Type B pancreatic cell (in vitro differentiated cells): ENCODE measurements at regions not wholly inside any gene's neighbourhood (a gene's known extent, or its start where the extent isn't known, plus 50 kb on each side); places are given as distances from the start of the nearest gene placed in this dataset.

Experiments used
- DNase-seq: peaks from one replicate; pipeline ENCODE4 v3.0.0; 2021; ENCODE audit warnings: mixed read lengths; ENCODE audit not compliant: unreplicated experiment; ENCODE audit errors: extremely low spot score
- H3K27ac Mint-ChIP-seq: 2 replicates; pipeline ENCODE4 v1.8.0; 2021; ENCODE audit warnings: mild to moderate bottlenecking, mixed read lengths
- H3K27me3 Mint-ChIP-seq: 2 replicates; pipeline ENCODE4 v1.8.0; 2021; ENCODE audit warnings: mixed read lengths
- H3K36me3 Mint-ChIP-seq: 2 replicates; pipeline ENCODE4 v1.8.0; 2021; ENCODE audit warnings: mixed read lengths
- H3K4me1 Mint-ChIP-seq: one replicate; pipeline ENCODE4 v1.8.0; 2021; ENCODE audit warnings: mixed read lengths; ENCODE audit not compliant: unreplicated experiment
- H3K4me3 Mint-ChIP-seq: 2 replicates; pipeline ENCODE4 v1.8.0; 2021; ENCODE audit warnings: mild to moderate bottlenecking, mixed read lengths
- H3K9me3 Mint-ChIP-seq: 2 replicates; pipeline ENCODE4 v1.8.0; 2021; ENCODE audit warnings: mixed read lengths
- CTCF ChIP-seq: fragments of 200-600 bp; sonication (generic); conservative IDR thresholded peaks from 2 replicates; pipeline ENCODE4 v1.5.0; 2021; ENCODE audit warnings: antibody characterized with exemption, mild to moderate bottlenecking

GRCh38 chr15:25228261-25228660, 210.6 kb downstream of the UBE3A start:
- no peaks in the 10 kb centered on the region for H3K27me3 Mint-ChIP-seq
- no peak overlapping the region for H3K4me3 Mint-ChIP-seq
- no peak for TF ChIP-seq CTCF
- no peak for DNase-seq
- H3K9me3 Mint-ChIP-seq: no peaks in the 10 kb centered on the region
- H3K36me3 Mint-ChIP-seq: no peaks in the 10 kb centered on the region
- no peak overlapping the region for H3K27ac Mint-ChIP-seq
- H3K4me1 Mint-ChIP-seq: no peaks in the 10 kb centered on the region

GRCh38 chr15:25230442-25230841, 208.4 kb downstream of the UBE3A start:
- Mint-ChIP-seq H3K27ac (no peak overlapping the region), H3K36me3 (no peaks in the 10 kb centered on the region), H3K27me3 (no peaks in the 10 kb centered on the region), H3K9me3 (no peaks in the 10 kb centered on the region), H3K4me3 (no peak overlapping the region), H3K4me1 (no peaks in the 10 kb centered on the region)
- no peak for TF ChIP-seq CTCF
- no peak for DNase-seq

- no peak for TF ChIP-seq CTCF
- Mint-ChIP-seq H3K9me3 (no peaks in the 10 kb centered on the region), H3K4me3 (no peak overlapping the region), H3K36me3 (no peaks in the 10 kb centered on the region), H3K27ac (no peak overlapping the region), H3K27me3 (no peaks in the 10 kb centered on the region), H3K4me1 (no peaks in the 10 kb centered on the region)
- no peak for DNase-seq
These were observed 205.0 kb downstream of the UBE3A start for GRCh38 chr15:25233766-25234350.

GRCh38 chr15:25234831-25235230, 204.0 kb downstream of the UBE3A start:
- Mint-ChIP-seq H3K4me1 (no peaks in the 10 kb centered on the region), H3K27me3 (no peaks in the 10 kb centered on the region), H3K36me3 (no peaks in the 10 kb centered on the region), H3K4me3 (no peak overlapping the region), H3K9me3 (no peaks in the 10 kb centered on the region), H3K27ac (no peak overlapping the region)
- no peak for TF ChIP-seq CTCF
- no peak for DNase-seq

- Mint-ChIP-seq H3K9me3 (no peaks in the 10 kb centered on the region), H3K4me3 (no peak overlapping the region), H3K27me3 (no peaks in the 10 kb centered on the region), H3K27ac (no peak overlapping the region), H3K4me1 (no peaks in the 10 kb centered on the region), H3K36me3 (no peaks in the 10 kb centered on the region)
- TF ChIP-seq CTCF: no peak
- DNase-seq: no peak
These were observed 203.4 kb downstream of the UBE3A start for GRCh38 chr15:25235391-25235790.
